Natural killer cell (primary cell): ENCODE measurements at regions not wholly inside any gene's neighbourhood (a gene's known extent, or its start where the extent isn't known, plus 50 kb on each side); places are given as distances from the start of the nearest gene placed in this dataset.

Source experiments
- ATAC-seq, 3 donors: fragments of 150-1000 bp in 2 of 3; fragments of 200-7000 bp in 1 of 3; cut with Tn5 transposase; 1 replicate in 1 of 3; 2 replicates in 2 of 3; pipeline ENCODE4 v1.10.0; 2021; ENCODE audit warnings: mild to moderate bottlenecking in 2 of 3, moderate library complexity in 2 of 3
- DNase-seq, 2 donors: peaks; one replicate each; pipeline versions ENCODE4 v3.0.0 to v3.0.0-alpha.2; 2013 to 2021; ENCODE audit warnings: mixed read lengths in 1 of 2
- H3K27ac ChIP-seq: one replicate; pipeline ENCODE4 v1.5.1; 2013; ENCODE audit warnings: mild to moderate bottlenecking, low read length
- H3K27me3 ChIP-seq: one replicate; pipeline ENCODE4 v1.6.1; 2013; ENCODE audit warnings: low read length; ENCODE audit not compliant: control insufficient read depth, insufficient read depth
- H3K36me3 ChIP-seq: one replicate; pipeline ENCODE4 v1.6.1; 2013; ENCODE audit warnings: low read length; ENCODE audit not compliant: control insufficient read depth, insufficient read depth
- H3K4me1 ChIP-seq: one replicate; pipeline ENCODE4 v1.6.1; 2013; ENCODE audit warnings: low read length; ENCODE audit not compliant: control insufficient read depth, insufficient read depth
- H3K4me3 ChIP-seq: one replicate; pipeline ENCODE4 v1.5.1; 2013; ENCODE audit warnings: low read length
- H3K9me3 ChIP-seq: one replicate; pipeline ENCODE4 v1.6.1; 2013; ENCODE audit warnings: low read length; ENCODE audit not compliant: control insufficient read depth, insufficient read depth
- H3K27ac Mint-ChIP-seq, 2 donors: one replicate each; pipeline ENCODE4 v1.8.0; 2022; ENCODE audit warnings: mild to moderate bottlenecking in 2 of 2, mixed read lengths in 2 of 2, moderate library complexity in 1 of 2
- H3K27me3 Mint-ChIP-seq, 2 donors: one replicate each; pipeline ENCODE4 v1.8.0; 2022; ENCODE audit warnings: low read depth in 2 of 2, mixed read lengths in 2 of 2
- H3K36me3 Mint-ChIP-seq: one replicate; pipeline ENCODE4 v1.8.0; 2022; ENCODE audit warnings: mixed read lengths
- H3K4me1 Mint-ChIP-seq, 2 donors: one replicate each; pipeline ENCODE4 v1.8.0; 2022; ENCODE audit warnings: mixed read lengths in 2 of 2
- H3K4me3 Mint-ChIP-seq: one replicate; pipeline ENCODE4 v1.8.0; 2022; ENCODE audit warnings: mild to moderate bottlenecking, moderate library complexity, mixed read lengths
- H3K9me3 Mint-ChIP-seq, 2 donors: one replicate each; pipeline ENCODE4 v1.8.0; 2022; ENCODE audit warnings: mixed read lengths in 2 of 2
- WGBS: methylation state at CpG from one replicate; pipeline ENCODE4 v1.1.7; 2013; ENCODE audit warnings: missing lambda C conversion rate; ENCODE audit not compliant: insufficient coverage; 5-methylcytosine and 5-hydroxymethylcytosine counted together
- intact Hi-C: fragments of 100-400 bp; cut with micrococcal nuclease; formaldehyde crosslinking; loops from one replicate; pipeline ENCODE4 v1.14.2; 2022
- TF ChIP-seq, protein P1 (sequence below): fragments of 200-600 bp; IDR thresholded peaks from one replicate; pipeline ENCODE4 v1.8.0; 2022; ENCODE audit warnings: antibody characterized with exemption

DNA sequence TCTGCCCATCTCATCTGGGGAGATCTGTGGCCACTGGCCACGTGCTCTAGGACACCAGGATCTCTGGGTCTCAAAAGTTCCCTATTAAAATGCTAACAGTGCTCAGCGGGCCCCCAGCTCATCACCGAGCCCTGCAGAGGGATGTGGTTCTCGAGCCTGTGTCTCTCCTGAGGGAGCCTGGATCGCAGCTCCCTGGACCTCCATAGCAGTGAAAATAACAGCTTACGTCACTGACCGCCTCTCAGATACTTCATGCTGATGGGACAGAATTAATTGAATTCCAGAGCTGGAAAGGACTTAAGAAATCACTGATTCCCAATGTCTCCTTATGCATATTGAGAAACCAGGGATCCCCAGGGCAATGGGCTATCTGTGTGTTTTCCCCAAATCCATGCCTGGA is 90.0 kb downstream of the GALR1 start:
- TF ChIP-seq, protein P1, sequence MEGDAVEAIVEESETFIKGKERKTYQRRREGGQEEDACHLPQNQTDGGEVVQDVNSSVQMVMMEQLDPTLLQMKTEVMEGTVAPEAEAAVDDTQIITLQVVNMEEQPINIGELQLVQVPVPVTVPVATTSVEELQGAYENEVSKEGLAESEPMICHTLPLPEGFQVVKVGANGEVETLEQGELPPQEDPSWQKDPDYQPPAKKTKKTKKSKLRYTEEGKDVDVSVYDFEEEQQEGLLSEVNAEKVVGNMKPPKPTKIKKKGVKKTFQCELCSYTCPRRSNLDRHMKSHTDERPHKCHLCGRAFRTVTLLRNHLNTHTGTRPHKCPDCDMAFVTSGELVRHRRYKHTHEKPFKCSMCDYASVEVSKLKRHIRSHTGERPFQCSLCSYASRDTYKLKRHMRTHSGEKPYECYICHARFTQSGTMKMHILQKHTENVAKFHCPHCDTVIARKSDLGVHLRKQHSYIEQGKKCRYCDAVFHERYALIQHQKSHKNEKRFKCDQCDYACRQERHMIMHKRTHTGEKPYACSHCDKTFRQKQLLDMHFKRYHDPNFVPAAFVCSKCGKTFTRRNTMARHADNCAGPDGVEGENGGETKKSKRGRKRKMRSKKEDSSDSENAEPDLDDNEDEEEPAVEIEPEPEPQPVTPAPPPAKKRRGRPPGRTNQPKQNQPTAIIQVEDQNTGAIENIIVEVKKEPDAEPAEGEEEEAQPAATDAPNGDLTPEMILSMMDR: no peak
- no peak overlapping the region for H3K4me3 Mint-ChIP-seq
- 80% methylated on average over 7 of the region's 7 CpGs for WGBS
- H3K9me3 ChIP-seq: no peaks in the 10 kb centered on the region
- ATAC-seq (no peak), DNase-seq (no peak)
- no peaks in the 10 kb centered on the region for H3K27me3 ChIP-seq
- no peaks in the 10 kb centered on the region for H3K4me1 ChIP-seq
- no peaks in the 10 kb centered on the region for H3K36me3 Mint-ChIP-seq
- intact Hi-C loops: no loop called here
- no peak overlapping the region for H3K27ac Mint-ChIP-seq
- H3K9me3 Mint-ChIP-seq: no peaks in the 10 kb centered on the region
- no peak overlapping the region for H3K4me3 ChIP-seq
- peaks cover 16 to 24% of the 10 kb centered on the region in 2 donors for H3K27me3 Mint-ChIP-seq
- H3K27ac ChIP-seq: no peak overlapping the region
- H3K4me1 Mint-ChIP-seq: no peaks in the 10 kb centered on the region
- H3K36me3 ChIP-seq: no peaks in the 10 kb centered on the region

DNA sequence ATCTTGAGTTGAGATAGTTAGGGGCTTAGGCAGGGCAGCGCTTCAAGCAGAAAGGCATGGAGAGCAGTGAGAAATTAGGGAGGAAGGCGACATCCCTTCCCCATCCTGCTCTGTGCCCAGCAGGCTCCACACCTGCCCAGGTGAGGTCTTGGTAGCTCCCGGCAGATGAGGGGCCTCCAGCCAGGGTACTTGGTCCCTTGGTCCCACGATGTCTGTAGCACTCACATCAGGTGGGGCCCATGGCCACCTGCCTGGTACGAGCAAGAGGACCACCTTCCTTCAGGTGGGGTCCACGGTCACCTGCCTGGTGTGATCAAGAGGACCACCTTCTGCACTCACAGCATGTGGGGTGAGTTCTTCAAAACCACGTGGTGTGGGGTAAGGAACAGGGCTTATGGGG is 91.2 kb downstream of the GALR1 start:
- Mint-ChIP-seq H3K4me3 (no peak overlapping the region), H3K36me3 (no peaks in the 10 kb centered on the region), H3K27ac (no peak overlapping the region), H3K4me1 (no peaks in the 10 kb centered on the region), H3K9me3 (no peaks in the 10 kb centered on the region), H3K27me3 (peaks cover 12 to 15% of the 10 kb centered on the region in 2 donors)
- TF ChIP-seq, protein P1: no peak
- H3K4me3 ChIP-seq: no peak overlapping the region
- ATAC-seq (no peak), DNase-seq (no peak)
- no peaks in the 10 kb centered on the region for H3K36me3 ChIP-seq
- no peaks in the 10 kb centered on the region for H3K4me1 ChIP-seq
- 86% methylated on average over 7 of the region's 7 CpGs for WGBS
- intact Hi-C loops: no loop called here
- no peaks in the 10 kb centered on the region for H3K9me3 ChIP-seq
- no peaks in the 10 kb centered on the region for H3K27me3 ChIP-seq
- no peak overlapping the region for H3K27ac ChIP-seq

- Histone ChIP-seq H3K36me3 (no peaks in the 10 kb centered on the region), H3K9me3 (no peaks in the 10 kb centered on the region), H3K27ac (no peak overlapping the region), H3K4me1 (no peaks in the 10 kb centered on the region), H3K27me3 (no peaks in the 10 kb centered on the region), H3K4me3 (no peak overlapping the region)
- DNase-seq (no peak), ATAC-seq (no peak)
- H3K36me3 Mint-ChIP-seq: no peaks in the 10 kb centered on the region
- intact Hi-C loops: no loop called here
- peaks cover 7 to 15% of the 10 kb centered on the region in 2 donors for H3K27me3 Mint-ChIP-seq
- no peak overlapping the region for H3K27ac Mint-ChIP-seq
- 84% methylated on average over 17 of the region's 17 CpGs for WGBS
- H3K9me3 Mint-ChIP-seq: no peaks in the 10 kb centered on the region
- H3K4me1 Mint-ChIP-seq: no peaks in the 10 kb centered on the region
- no peak overlapping the region for H3K4me3 Mint-ChIP-seq
- TF ChIP-seq, protein P1: no peak
These were observed 92.1 kb downstream of the GALR1 start for GRCh38 chr18:77341527-77342325.

GRCh38 chr18:77342736-77343135 is 93.1 kb downstream of the GALR1 start:
- ATAC-seq (no peak), DNase-seq (no peak)
- intact Hi-C loops: no loop called here
- TF ChIP-seq, protein P1: no peak
- peaks cover 4 to 16% of the 10 kb centered on the region in 2 donors for H3K27me3 Mint-ChIP-seq
- H3K27ac Mint-ChIP-seq: no peak overlapping the region
- WGBS: 96% methylated on average over 10 of the region's 10 CpGs
- no peaks in the 10 kb centered on the region for H3K4me1 Mint-ChIP-seq
- Histone ChIP-seq H3K9me3 (no peaks in the 10 kb centered on the region), H3K4me3 (no peak overlapping the region), H3K27me3 (no peaks in the 10 kb centered on the region), H3K36me3 (no peaks in the 10 kb centered on the region), H3K4me1 (no peaks in the 10 kb centered on the region), H3K27ac (no peak overlapping the region)
- no peaks in the 10 kb centered on the region for H3K9me3 Mint-ChIP-seq
- H3K4me3 Mint-ChIP-seq: no peak overlapping the region
- H3K36me3 Mint-ChIP-seq: no peaks in the 10 kb centered on the region
